GM12865 (cell line): ENCODE measurements at regions not wholly inside any gene's neighbourhood (a gene's known extent, or its start where the extent isn't known, plus 50 kb on each side); places are given as distances from the start of the nearest gene placed in this dataset.

Experiments used
- DNase-seq: peaks from one replicate; pipeline ENCODE4 v3.0.0; 2010; ENCODE audit warnings: low read depth
- H3K4me3 ChIP-seq: 2 replicates; pipeline ENCODE4 v1.5.1; 2011; ENCODE audit warnings: mild to moderate bottlenecking, low read depth, low read length, control low read depth
- TF ChIP-seq, protein P1 (sequence below): IDR thresholded peaks from 2 replicates; pipeline ENCODE4 v1.5.1; 2011; ENCODE audit warnings: low read length, control low read depth, low read depth, inconsistent platforms; ENCODE audit not compliant: insufficient read depth; ENCODE audit errors: missing control alignments

GRCh38 chr1:227401562-227402342 lies 83.5 kb upstream of the CDC42BPA start:
- TF ChIP-seq, protein P1, sequence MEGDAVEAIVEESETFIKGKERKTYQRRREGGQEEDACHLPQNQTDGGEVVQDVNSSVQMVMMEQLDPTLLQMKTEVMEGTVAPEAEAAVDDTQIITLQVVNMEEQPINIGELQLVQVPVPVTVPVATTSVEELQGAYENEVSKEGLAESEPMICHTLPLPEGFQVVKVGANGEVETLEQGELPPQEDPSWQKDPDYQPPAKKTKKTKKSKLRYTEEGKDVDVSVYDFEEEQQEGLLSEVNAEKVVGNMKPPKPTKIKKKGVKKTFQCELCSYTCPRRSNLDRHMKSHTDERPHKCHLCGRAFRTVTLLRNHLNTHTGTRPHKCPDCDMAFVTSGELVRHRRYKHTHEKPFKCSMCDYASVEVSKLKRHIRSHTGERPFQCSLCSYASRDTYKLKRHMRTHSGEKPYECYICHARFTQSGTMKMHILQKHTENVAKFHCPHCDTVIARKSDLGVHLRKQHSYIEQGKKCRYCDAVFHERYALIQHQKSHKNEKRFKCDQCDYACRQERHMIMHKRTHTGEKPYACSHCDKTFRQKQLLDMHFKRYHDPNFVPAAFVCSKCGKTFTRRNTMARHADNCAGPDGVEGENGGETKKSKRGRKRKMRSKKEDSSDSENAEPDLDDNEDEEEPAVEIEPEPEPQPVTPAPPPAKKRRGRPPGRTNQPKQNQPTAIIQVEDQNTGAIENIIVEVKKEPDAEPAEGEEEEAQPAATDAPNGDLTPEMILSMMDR, result no peak
- H3K4me3 ChIP-seq, result no peak overlapping the region
- DNase-seq, result no peak

GRCh38 chr1:227399152-227399730 lies 80.9 kb upstream of the CDC42BPA start:
- no peak for DNase-seq
- TF ChIP-seq, protein P1, result no peak
- H3K4me3 ChIP-seq, result no peak overlapping the region

GRCh38 chr1:227397354-227397978 lies 79.2 kb upstream of the CDC42BPA start:
- H3K4me3 ChIP-seq, result no peak overlapping the region
- DNase-seq, result no peak
- TF ChIP-seq, protein P1, result no peak

- H3K4me3 ChIP-seq, result no peak overlapping the region
- TF ChIP-seq, protein P1, result no peak
- DNase-seq, result no peak
Observed at GRCh38 chr1:227396539-227397353, 78.5 kb upstream of the CDC42BPA start.

- TF ChIP-seq, protein P1, result no peak
- no peak for DNase-seq
- H3K4me3 ChIP-seq, result no peak overlapping the region
Observed at GRCh38 chr1:227395426-227396028, 77.2 kb upstream of the CDC42BPA start.

DNA sequence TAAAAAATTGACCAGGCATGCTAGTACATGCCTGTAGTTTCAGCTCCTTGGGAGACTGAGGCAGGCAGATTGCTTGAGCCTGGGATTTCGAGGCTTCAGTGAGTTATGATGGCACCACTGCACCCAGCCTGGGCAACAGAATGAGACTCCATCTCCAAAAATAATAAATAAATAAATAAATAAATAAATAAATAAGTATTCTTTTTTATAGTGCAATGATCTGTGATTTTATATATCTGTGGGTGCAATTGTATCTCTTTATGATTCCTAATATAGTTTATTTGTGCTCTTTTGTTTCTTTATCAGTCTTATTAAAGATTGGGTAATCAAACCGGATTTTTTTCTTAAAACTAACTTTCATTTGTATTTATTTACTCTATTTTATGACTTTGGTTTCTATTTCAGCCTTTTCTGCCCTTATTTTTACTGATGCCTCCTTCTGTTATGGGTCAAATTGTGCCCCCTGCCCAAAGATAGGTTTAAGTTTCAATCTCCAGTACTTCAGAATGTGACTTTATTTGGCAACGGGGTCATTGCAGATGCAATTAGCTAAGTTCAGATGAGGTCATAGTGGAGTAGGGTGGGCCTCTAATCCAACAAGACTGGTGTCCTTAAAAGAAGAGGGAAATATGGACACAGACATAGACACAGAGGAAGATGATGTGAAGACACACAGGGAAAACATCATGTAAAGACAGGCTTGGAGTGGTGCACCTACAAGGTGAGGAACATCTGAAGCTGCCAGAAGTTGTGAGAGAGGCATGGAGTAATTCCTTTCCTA lies 74.9 kb upstream of the CDC42BPA start:
- TF ChIP-seq, protein P1, result no peak

More for the DNA sequence above, 74.9 kb upstream of the CDC42BPA start:
- DNase-seq, result no peak
- no peak overlapping the region for H3K4me3 ChIP-seq
